ENCODE measurements at regions not wholly inside any gene's neighbourhood (a gene's known extent, or its start where the extent isn't known, plus 50 kb on each side); places are given as distances from the start of the nearest gene placed in this dataset.

- no peak overlapping the region for H3K4me3 ChIP-seq (ENCODE audit: low read depth in 1 of 3, low read length in 3 of 3)
- H3K9me3 ChIP-seq (ENCODE audit: control insufficient read depth in 4 of 4, low read length in 3 of 4), result no peaks in the 10 kb centered on the region
- no peak overlapping the region for H3K27ac ChIP-seq (ENCODE audit: low read depth in 1 of 2, low read length in 2 of 2)
- no peak for TF ChIP-seq NR2F2 (IDR thresholded peaks at IDR 0.05)
- no peak for TF ChIP-seq REST (IDR thresholded peaks at IDR 0.05)
- no peak for TF ChIP-seq HNF4G (IDR thresholded peaks at IDR 0.05)
- no peak for TF ChIP-seq JUND (IDR thresholded peaks at IDR 0.05)
- TF ChIP-seq FOXA1 (IDR thresholded peaks at IDR 0.05), result no peak
- TF ChIP-seq MAX (IDR thresholded peaks at IDR 0.05), result no peak
- TF ChIP-seq GABPA (IDR thresholded peaks at IDR 0.05 in 1 of 2, conservative IDR thresholded peaks at IDR 0.05 in 1 of 2), result no peak
- no peak for TF ChIP-seq EGR1 (IDR thresholded peaks at IDR 0.05; ENCODE audit: low read depth in 2 of 2)
- no peak for TF ChIP-seq TAF1 (conservative IDR thresholded peaks at IDR 0.05)
- no peak for TF ChIP-seq ZBTB33 (IDR thresholded peaks at IDR 0.05)
- TF ChIP-seq FOXA2 (IDR thresholded peaks at IDR 0.05), result no peak
- TF ChIP-seq RXRA (IDR thresholded peaks at IDR 0.05), result no peak
- no peak for TF ChIP-seq SP1 (IDR thresholded peaks at IDR 0.05)
- TF ChIP-seq ATF3 (IDR thresholded peaks at IDR 0.05), result no peak
- 83% methylated on average over 2 of the region's 2 CpGs for WGBS
- no peak for DNase-seq (ENCODE audit: low spot score)
- no peak overlapping the region for H3K9ac ChIP-seq (ENCODE audit: low read depth in 1 of 2, low read length in 2 of 2)
- no peaks in the 10 kb centered on the region for H3K27me3 ChIP-seq (ENCODE audit: control insufficient read depth in 4 of 4, insufficient read depth in 4 of 4, low read length in 3 of 4)
- H3K4me1 ChIP-seq (ENCODE audit: control insufficient read depth in 4 of 4, insufficient read depth in 4 of 4, low read length in 3 of 4), result no peaks in the 10 kb centered on the region
- no peaks in the 10 kb centered on the region for H3K36me3 ChIP-seq (ENCODE audit: control insufficient read depth in 4 of 4, insufficient read depth in 3 of 4, low read depth in 1 of 4, low read length in 3 of 4)
Observed at GRCh38 chr7:41205600-41205999, 497.3 kb downstream of the INHBA start.

GRCh38 chr7:41203542-41203941, 499.3 kb downstream of the INHBA start:
- Histone ChIP-seq H3K36me3 (ENCODE audit: control insufficient read depth in 4 of 4, insufficient read depth in 3 of 4, low read depth in 1 of 4, low read length in 3 of 4) (no peaks in the 10 kb centered on the region), H3K9ac (ENCODE audit: low read depth in 1 of 2, low read length in 2 of 2) (no peak overlapping the region), H3K9me3 (ENCODE audit: control insufficient read depth in 4 of 4, low read length in 3 of 4) (no peaks in the 10 kb centered on the region), H3K4me1 (ENCODE audit: control insufficient read depth in 4 of 4, insufficient read depth in 4 of 4, low read length in 3 of 4) (no peaks in the 10 kb centered on the region), H3K4me3 (ENCODE audit: low read depth in 1 of 3, low read length in 3 of 3) (no peak overlapping the region), H3K27me3 (ENCODE audit: control insufficient read depth in 4 of 4, insufficient read depth in 4 of 4, low read length in 3 of 4) (no peaks in the 10 kb centered on the region), H3K27ac (ENCODE audit: low read depth in 1 of 2, low read length in 2 of 2) (no peak overlapping the region)
- TF ChIP-seq GABPA (IDR thresholded peaks at IDR 0.05 in 1 of 2, conservative IDR thresholded peaks at IDR 0.05 in 1 of 2) (no peak), YY1 (IDR thresholded peaks at IDR 0.05) (no peak), ZBTB33 (IDR thresholded peaks at IDR 0.05) (no peak), HNF4G (IDR thresholded peaks at IDR 0.05) (no peak), SP1 (IDR thresholded peaks at IDR 0.05) (no peak), TAF1 (conservative IDR thresholded peaks at IDR 0.05) (no peak), REST (IDR thresholded peaks at IDR 0.05) (no peak), HNF4A (conservative IDR thresholded peaks at IDR 0.05) (no peak), JUND (IDR thresholded peaks at IDR 0.05) (no peak), FOXA2 (IDR thresholded peaks at IDR 0.05) (no peak), NR2F2 (IDR thresholded peaks at IDR 0.05) (no peak), RXRA (IDR thresholded peaks at IDR 0.05) (no peak), CTCF (IDR thresholded peaks at IDR 0.05; ENCODE audit: low read depth, low read length, missing input control) (no peak), RAD21 (IDR thresholded peaks at IDR 0.05) (no peak), ATF3 (IDR thresholded peaks at IDR 0.05) (no peak), FOXA1 (IDR thresholded peaks at IDR 0.05) (no peak)
- DNase-seq (ENCODE audit: low spot score), result no peak
- WGBS, result 85% methylated on average over 2 of the region's 2 CpGs

Measured in liver (tissue), 8 donors.